ENCODE measurements at regions not wholly inside any gene's neighbourhood (a gene's known extent, or its start where the extent isn't known, plus 50 kb on each side); places are given as distances from the start of the nearest gene placed in this dataset.

DNA sequence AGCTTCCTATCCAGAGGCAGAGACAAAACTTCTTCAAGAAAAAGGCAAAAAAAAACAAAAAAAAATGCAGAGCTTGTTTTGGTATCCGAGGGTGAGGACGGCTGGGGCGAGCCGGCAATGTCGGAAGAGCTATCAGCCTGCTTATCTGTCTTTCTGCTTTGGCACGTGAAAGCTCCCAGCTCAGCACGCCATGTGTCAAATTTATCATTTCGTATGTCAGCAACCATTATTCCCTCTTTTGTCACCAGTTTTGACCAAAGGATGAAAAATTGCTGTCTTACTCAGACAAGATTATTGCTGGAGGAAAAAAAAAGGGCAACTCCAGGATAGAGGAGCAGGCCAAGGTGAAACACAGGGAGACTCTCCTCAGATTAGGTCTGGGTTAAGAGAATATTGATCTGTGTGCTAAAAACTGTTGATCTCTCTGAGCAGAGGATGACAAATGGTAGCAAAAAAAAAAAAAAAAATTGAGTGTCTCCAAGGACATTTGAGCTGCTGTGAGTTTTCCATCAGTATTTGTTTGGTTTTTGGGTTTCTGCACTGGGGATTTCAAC is 532.0 kb upstream of the POU3F3 start:
- Histone ChIP-seq H3K9me3 (no peaks in the 10 kb centered on the region), H3K4me3 (no peak overlapping the region), H3K27ac (no peak overlapping the region), H3K36me3 (no peaks in the 10 kb centered on the region), H3K27me3 (peaks cover 0 to 46% (median 11%) of the 10 kb centered on the region in 7 donors), H3K4me1 (no peaks in the 10 kb centered on the region)
- intact Hi-C loops (cut with DNase I) = no loop called here
- DNase-seq (no peak), ATAC-seq (no peak)
- TF ChIP-seq CTCF (IDR thresholded peaks at IDR 0.05) = no peak
- 8 to 9% methylated on average over 8 of the region's 8 CpGs for WGBS, 2 donors

GRCh38 chr2:104332731-104333130 is 521.2 kb upstream of the POU3F3 start:
- H3K27me3 ChIP-seq = no peaks in the 10 kb centered on the region
- H3K4me1 ChIP-seq = no peaks in the 10 kb centered on the region
- no peak overlapping the region for H3K27ac ChIP-seq
- TF ChIP-seq CTCF (IDR thresholded peaks at IDR 0.05) = no peak
- ATAC-seq (no peak), DNase-seq (no peak)
- H3K4me3 ChIP-seq = no peak overlapping the region
- H3K36me3 ChIP-seq = no peaks in the 10 kb centered on the region
- H3K9me3 ChIP-seq = no peaks in the 10 kb centered on the region
- WGBS, 2 donors = 37 to 40% methylated on average over 3 of the region's 3 CpGs
- intact Hi-C loops (cut with DNase I) = no loop called here

DNA sequence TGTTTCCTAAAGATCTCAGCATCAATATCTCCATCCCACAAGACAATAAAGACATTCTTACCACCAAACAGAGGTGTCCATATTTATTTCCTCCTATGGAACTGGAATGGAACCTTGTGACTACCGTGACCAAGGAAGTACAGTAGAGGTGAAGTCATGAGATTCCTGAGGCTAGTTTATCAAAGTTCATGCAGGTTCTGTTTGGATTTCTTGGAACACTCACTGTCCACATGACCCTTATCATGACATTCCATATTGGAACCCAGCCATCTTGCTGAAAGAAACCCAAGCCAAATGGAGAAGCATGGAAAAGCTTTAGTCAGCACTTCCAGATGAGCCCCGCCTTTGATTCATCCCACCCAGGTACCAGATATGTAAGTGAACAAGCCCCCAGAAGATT is 516.0 kb upstream of the POU3F3 start:
- intact Hi-C loops (cut with DNase I) = no loop called here
- ATAC-seq = no peak

GRCh38 chr2:104340162-104340561 is 513.8 kb upstream of the POU3F3 start:
- Histone ChIP-seq H3K27ac (no peak overlapping the region), H3K4me1 (no peaks in the 10 kb centered on the region), H3K27me3 (peaks cover 0 to 16% (median 13%) of the 10 kb centered on the region in 7 donors), H3K36me3 (no peaks in the 10 kb centered on the region), H3K4me3 (no peak overlapping the region), H3K9me3 (no peaks in the 10 kb centered on the region)
- intact Hi-C loops (cut with DNase I) = no loop called here
- DNase-seq (no peak), ATAC-seq (no peak)
- WGBS, 2 donors = 87 to 88% methylated on average over 4 of the region's 4 CpGs
- TF ChIP-seq CTCF (IDR thresholded peaks at IDR 0.05) = no peak

More for the DNA sequence above, 516.0 kb upstream of the POU3F3 start:
- 9 to 18% methylated on average over 2 of the region's 2 CpGs for WGBS, 2 donors
- Histone ChIP-seq H3K27me3 (peaks cover 0 to 6% (median 0%) of the 10 kb centered on the region in 7 donors), H3K27ac (no peak overlapping the region), H3K36me3 (no peaks in the 10 kb centered on the region), H3K4me1 (no peaks in the 10 kb centered on the region), H3K4me3 (no peak overlapping the region), H3K9me3 (no peaks in the 10 kb centered on the region)
- no peak for DNase-seq
- no peak for TF ChIP-seq CTCF (IDR thresholded peaks at IDR 0.05)

Measured in heart right ventricle (tissue), 16 donors.